ENCODE measurements at regions not wholly inside any gene's neighbourhood (a gene's known extent, or its start where the extent isn't known, plus 50 kb on each side); places are given as distances from the start of the nearest gene placed in this dataset.

GRCh38 chr6:4369616-4370015 is 234.2 kb upstream of the ECI2 start:
- TF ChIP-seq POLR2AphosphoS5 (IDR thresholded peaks at IDR 0.05) = no peak
- TF ChIP-seq POLR2A (IDR thresholded peaks at IDR 0.05) = no peak
- TF ChIP-seq, protein P1, sequence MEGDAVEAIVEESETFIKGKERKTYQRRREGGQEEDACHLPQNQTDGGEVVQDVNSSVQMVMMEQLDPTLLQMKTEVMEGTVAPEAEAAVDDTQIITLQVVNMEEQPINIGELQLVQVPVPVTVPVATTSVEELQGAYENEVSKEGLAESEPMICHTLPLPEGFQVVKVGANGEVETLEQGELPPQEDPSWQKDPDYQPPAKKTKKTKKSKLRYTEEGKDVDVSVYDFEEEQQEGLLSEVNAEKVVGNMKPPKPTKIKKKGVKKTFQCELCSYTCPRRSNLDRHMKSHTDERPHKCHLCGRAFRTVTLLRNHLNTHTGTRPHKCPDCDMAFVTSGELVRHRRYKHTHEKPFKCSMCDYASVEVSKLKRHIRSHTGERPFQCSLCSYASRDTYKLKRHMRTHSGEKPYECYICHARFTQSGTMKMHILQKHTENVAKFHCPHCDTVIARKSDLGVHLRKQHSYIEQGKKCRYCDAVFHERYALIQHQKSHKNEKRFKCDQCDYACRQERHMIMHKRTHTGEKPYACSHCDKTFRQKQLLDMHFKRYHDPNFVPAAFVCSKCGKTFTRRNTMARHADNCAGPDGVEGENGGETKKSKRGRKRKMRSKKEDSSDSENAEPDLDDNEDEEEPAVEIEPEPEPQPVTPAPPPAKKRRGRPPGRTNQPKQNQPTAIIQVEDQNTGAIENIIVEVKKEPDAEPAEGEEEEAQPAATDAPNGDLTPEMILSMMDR (IDR thresholded peaks at IDR 0.05 in 8 of 11, conservative IDR thresholded peaks at IDR 0.05 in 3 of 11) = no peak
- Histone ChIP-seq H3K27ac (no peak overlapping the region), H3K27me3 (replicated peaks in 1 of 7) (no peaks in the 10 kb centered on the region), H3K9me3 (no peaks in the 10 kb centered on the region), H3K4me3 (no peak overlapping the region), H3K36me3 (no peaks in the 10 kb centered on the region), H3K4me1 (no peaks in the 10 kb centered on the region)
- intact Hi-C loops (cut with DNase I; ENCODE audit: low total_unique reads) = no loop called here
- 57 to 74% (median 62%) methylated on average over 4 of the region's 4 CpGs for WGBS, 5 donors
- no peak for DNase-seq

DNA sequence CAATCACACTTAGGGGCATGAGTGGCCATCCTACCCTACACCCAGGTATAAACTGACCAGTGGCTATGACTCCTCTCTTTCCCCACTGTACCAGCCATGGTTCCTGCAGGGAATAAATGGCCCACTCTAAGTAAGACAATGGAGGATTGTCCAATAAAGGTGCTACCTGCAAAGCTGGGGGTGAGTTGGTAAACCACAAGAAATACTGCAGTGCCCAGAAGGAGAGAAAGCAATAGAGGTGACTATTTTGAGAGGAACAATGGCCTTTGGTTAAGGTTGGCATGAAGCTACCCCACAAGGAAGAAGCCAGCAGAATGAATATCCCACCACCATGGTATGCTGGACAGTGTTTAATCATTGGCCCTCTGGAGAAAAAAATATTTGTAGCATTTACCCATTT is 233.3 kb upstream of the ECI2 start:
- intact Hi-C loops (cut with DNase I; ENCODE audit: low total_unique reads) = no loop called here

DNA sequence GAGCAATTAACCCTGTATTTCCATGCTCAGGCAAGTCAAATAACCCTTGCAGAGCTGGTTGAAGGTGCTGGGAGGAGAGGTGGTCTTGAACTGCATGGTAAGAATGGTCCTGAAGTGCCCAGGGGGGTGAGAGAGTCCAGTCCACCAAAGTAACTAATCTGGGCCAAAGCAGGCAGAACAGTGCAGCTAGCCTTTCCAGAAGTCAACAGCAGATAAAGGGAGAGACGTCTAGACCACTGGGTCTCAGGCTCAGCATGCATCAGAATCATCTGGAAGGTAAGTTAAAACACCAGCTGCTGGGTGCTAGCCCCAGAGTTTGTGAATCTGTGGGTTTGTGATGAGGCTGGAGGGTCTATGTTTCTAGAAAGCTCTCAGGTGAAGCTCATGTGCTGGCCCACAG is 232.3 kb upstream of the ECI2 start:
- no peak for DNase-seq
- no peaks in the 10 kb centered on the region for H3K4me1 ChIP-seq
- H3K27me3 ChIP-seq (replicated peaks in 1 of 7) = no peaks in the 10 kb centered on the region
- 73 to 83% (median 81%) methylated on average over 1 of the region's 1 CpG for WGBS, 5 donors
- H3K9me3 ChIP-seq = no peaks in the 10 kb centered on the region
- no peaks in the 10 kb centered on the region for H3K36me3 ChIP-seq
- TF ChIP-seq POLR2A (IDR thresholded peaks at IDR 0.05) (no peak), POLR2AphosphoS5 (IDR thresholded peaks at IDR 0.05) (no peak)
- TF ChIP-seq, protein P1 (IDR thresholded peaks at IDR 0.05 in 8 of 11, conservative IDR thresholded peaks at IDR 0.05 in 3 of 11) = no peak
- intact Hi-C loops (cut with DNase I; ENCODE audit: low total_unique reads) = no loop called here
- no peak overlapping the region for H3K27ac ChIP-seq
- H3K4me3 ChIP-seq = no peak overlapping the region

More for the DNA sequence above, 233.3 kb upstream of the ECI2 start:
- H3K4me1 ChIP-seq = no peaks in the 10 kb centered on the region
- H3K27ac ChIP-seq = no peak overlapping the region
- no peaks in the 10 kb centered on the region for H3K36me3 ChIP-seq
- no peak overlapping the region for H3K4me3 ChIP-seq
- TF ChIP-seq POLR2AphosphoS5 (IDR thresholded peaks at IDR 0.05) = no peak
- no peak for TF ChIP-seq POLR2A (IDR thresholded peaks at IDR 0.05)
- TF ChIP-seq, protein P1 (IDR thresholded peaks at IDR 0.05 in 8 of 11, conservative IDR thresholded peaks at IDR 0.05 in 3 of 11) = no peak
- H3K27me3 ChIP-seq (replicated peaks in 1 of 7) = no peaks in the 10 kb centered on the region
- no peak for DNase-seq
- H3K9me3 ChIP-seq = no peaks in the 10 kb centered on the region

GRCh38 chr6:4366635-4367395 is 231.4 kb upstream of the ECI2 start:
- H3K27me3 ChIP-seq (replicated peaks in 1 of 7) = no peaks in the 10 kb centered on the region
- no peaks in the 10 kb centered on the region for H3K4me1 ChIP-seq
- no peak overlapping the region for H3K4me3 ChIP-seq
- WGBS, 5 donors = 80 to 91% (median 89%) methylated on average over 11 of the region's 11 CpGs
- DNase-seq = no peak
- no peaks in the 10 kb centered on the region for H3K9me3 ChIP-seq
- TF ChIP-seq POLR2AphosphoS5 (IDR thresholded peaks at IDR 0.05) = no peak
- TF ChIP-seq, protein P1 (IDR thresholded peaks at IDR 0.05 in 8 of 11, conservative IDR thresholded peaks at IDR 0.05 in 3 of 11) = no peak
- no peak for TF ChIP-seq POLR2A (IDR thresholded peaks at IDR 0.05)
- intact Hi-C loops (cut with DNase I; ENCODE audit: low total_unique reads) = no loop called here
- no peak overlapping the region for H3K27ac ChIP-seq
- H3K36me3 ChIP-seq = no peaks in the 10 kb centered on the region

Data from spleen (tissue), 11 donors.